ENCODE measurements at regions not wholly inside any gene's neighbourhood (a gene's known extent, or its start where the extent isn't known, plus 50 kb on each side); places are given as distances from the start of the nearest gene placed in this dataset.

DNA sequence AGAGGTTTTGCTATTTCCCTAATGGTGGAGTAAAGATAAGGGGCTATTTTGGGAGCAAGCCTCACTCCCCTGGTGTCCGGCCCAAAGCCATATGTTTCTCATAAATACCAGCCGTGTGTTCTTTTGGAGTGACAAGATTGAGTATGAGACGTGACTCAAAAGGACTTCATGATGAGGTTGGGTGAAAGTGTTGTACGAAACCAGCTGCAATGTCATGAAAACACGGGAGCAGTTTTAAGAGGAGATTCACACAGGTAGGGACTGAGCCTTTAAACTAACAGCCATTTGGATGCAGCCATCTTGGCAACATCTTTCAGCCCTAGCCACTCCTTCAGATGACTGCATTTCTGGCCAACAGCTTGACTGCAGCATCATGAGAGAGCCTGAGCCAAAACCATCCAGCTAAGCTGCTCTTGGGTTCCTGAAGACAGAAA, 532.3 kb upstream of the USP24 start:
- peaks cover 0 to 2% of the 10 kb centered on the region in 2 experiments; a peak in 1 of 4 replicates for H3K4me1 Mint-ChIP-seq
- no peaks in the 10 kb centered on the region for H3K23me2 ChIP-seq (ENCODE audit: insufficient read length, low read depth, low read length, poor library complexity, severe bottlenecking)
- H3K27ac ChIP-seq (ENCODE audit: insufficient read length, low read depth, low read length), result no peak overlapping the region
- no peaks in the 10 kb centered on the region for H4K20me1 ChIP-seq (ENCODE audit: control insufficient read depth, insufficient read depth, insufficient read length)
- H3K27me3 Mint-ChIP-seq (ENCODE audit: low read depth), result no peaks in the 10 kb centered on the region
- no peaks in the 10 kb centered on the region for H3K27me3 ChIP-seq (ENCODE audit: insufficient read depth, low read length)
- no CpG with 5 or more reads among the region's 5 CpGs for WGBS (ENCODE audit: extremely low coverage, insufficient read length, low lambda C conversion rate)
- H3K4me3 Mint-ChIP-seq, result no peak overlapping the region
- H4K91ac ChIP-seq (ENCODE audit: insufficient read length, low read depth, low read length), result no peak overlapping the region
- H2BK5ac ChIP-seq (ENCODE audit: insufficient read length, low read length), result no peak overlapping the region
- H3K18ac ChIP-seq (ENCODE audit: insufficient read length, low read depth, low read length), result no peak overlapping the region
- no peak overlapping the region for H2BK20ac ChIP-seq (ENCODE audit: low read depth, low read length, poor library complexity, severe bottlenecking)
- H3K9me3 Mint-ChIP-seq, result peaks cover 4 to 6% of the 10 kb centered on the region in 2 experiments; a peak in 4 of 5 replicates
- no peak overlapping the region for H3K27ac Mint-ChIP-seq
- H3K4me1 ChIP-seq (ENCODE audit: insufficient read depth, low read length), result no peaks in the 10 kb centered on the region
- H3K14ac ChIP-seq (ENCODE audit: insufficient read depth, low read length), result no peak overlapping the region
- H3K79me1 ChIP-seq (ENCODE audit: insufficient read depth, low read depth, low read length, poor library complexity, severe bottlenecking), result no peaks in the 10 kb centered on the region
- no peak overlapping the region for H4K5ac ChIP-seq (ENCODE audit: insufficient read length, low read depth, low read length)
- no peak overlapping the region for H2AK5ac ChIP-seq (ENCODE audit: insufficient read length, low read length)
- H3T11ph ChIP-seq (ENCODE audit: low read length), result no peak overlapping the region
- no peak overlapping the region for H3K4me2 ChIP-seq (ENCODE audit: insufficient read depth, insufficient read length, low read length)
- no peak overlapping the region for H3K56ac ChIP-seq (ENCODE audit: insufficient read length, low read depth, low read length)
- H3K36me3 Mint-ChIP-seq (ENCODE audit: insufficient read depth in 1 of 3, low read depth in 3 of 3), result no peaks in the 10 kb centered on the region; a peak in 1 of 7 replicates
- H3K79me2 ChIP-seq (ENCODE audit: insufficient read depth, low read length), result no peaks in the 10 kb centered on the region
- no peak overlapping the region for H2BK15ac ChIP-seq (ENCODE audit: low read depth, low read length)
- no peak overlapping the region for H3K23ac ChIP-seq (ENCODE audit: insufficient read length, low read depth, low read length)
- H2BK12ac ChIP-seq (ENCODE audit: insufficient read length, low read depth, low read length), result no peak overlapping the region
- no peak for DNase-seq
- no peak overlapping the region for H2AFZ ChIP-seq (ENCODE audit: low read length)
- no peaks in the 10 kb centered on the region for H3K9me3 ChIP-seq (ENCODE audit: control insufficient read depth, low read depth, low read length)
- no peak overlapping the region for H3K4ac ChIP-seq (ENCODE audit: low read depth, low read length)
- no peak overlapping the region for H2BK120ac ChIP-seq (ENCODE audit: low read depth, low read length, poor library complexity, severe bottlenecking)
- no peak overlapping the region for H3K9ac ChIP-seq (ENCODE audit: extremely low read depth, insufficient read length, low read length)
- no peak overlapping the region for H4K8ac ChIP-seq (replicated peaks; ENCODE audit: insufficient read length, low read depth, low read length)
- TF ChIP-seq, protein P1, sequence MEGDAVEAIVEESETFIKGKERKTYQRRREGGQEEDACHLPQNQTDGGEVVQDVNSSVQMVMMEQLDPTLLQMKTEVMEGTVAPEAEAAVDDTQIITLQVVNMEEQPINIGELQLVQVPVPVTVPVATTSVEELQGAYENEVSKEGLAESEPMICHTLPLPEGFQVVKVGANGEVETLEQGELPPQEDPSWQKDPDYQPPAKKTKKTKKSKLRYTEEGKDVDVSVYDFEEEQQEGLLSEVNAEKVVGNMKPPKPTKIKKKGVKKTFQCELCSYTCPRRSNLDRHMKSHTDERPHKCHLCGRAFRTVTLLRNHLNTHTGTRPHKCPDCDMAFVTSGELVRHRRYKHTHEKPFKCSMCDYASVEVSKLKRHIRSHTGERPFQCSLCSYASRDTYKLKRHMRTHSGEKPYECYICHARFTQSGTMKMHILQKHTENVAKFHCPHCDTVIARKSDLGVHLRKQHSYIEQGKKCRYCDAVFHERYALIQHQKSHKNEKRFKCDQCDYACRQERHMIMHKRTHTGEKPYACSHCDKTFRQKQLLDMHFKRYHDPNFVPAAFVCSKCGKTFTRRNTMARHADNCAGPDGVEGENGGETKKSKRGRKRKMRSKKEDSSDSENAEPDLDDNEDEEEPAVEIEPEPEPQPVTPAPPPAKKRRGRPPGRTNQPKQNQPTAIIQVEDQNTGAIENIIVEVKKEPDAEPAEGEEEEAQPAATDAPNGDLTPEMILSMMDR (conservative IDR thresholded peaks at IDR 0.05), result no peak

All from H9 (cell line).